T47D (cell line): ENCODE measurements at regions not wholly inside any gene's neighbourhood (a gene's known extent, or its start where the extent isn't known, plus 50 kb on each side); places are given as distances from the start of the nearest gene placed in this dataset.

Experiments
- DNase-seq, 2 experiments: peaks; one replicate each; pipeline versions ENCODE4 v3.0.0 to v3.0.0-alpha.2; 2011 to 2012; ENCODE audit warnings: low read depth in 1 of 2, low spot score in 1 of 2
- JUND ChIP-seq: IDR thresholded peaks from 2 replicates; pipeline ENCODE4 v1.6.1; 2012; ENCODE audit warnings: low read depth
- in situ Hi-C: cut with HindIII; loops from 2 replicates; pipeline ENCODE4 v1.10.0; 2016; ENCODE audit warnings: low sequenced_read_pairs, low pct_unique_long_range_greater_than_20kb

DNA sequence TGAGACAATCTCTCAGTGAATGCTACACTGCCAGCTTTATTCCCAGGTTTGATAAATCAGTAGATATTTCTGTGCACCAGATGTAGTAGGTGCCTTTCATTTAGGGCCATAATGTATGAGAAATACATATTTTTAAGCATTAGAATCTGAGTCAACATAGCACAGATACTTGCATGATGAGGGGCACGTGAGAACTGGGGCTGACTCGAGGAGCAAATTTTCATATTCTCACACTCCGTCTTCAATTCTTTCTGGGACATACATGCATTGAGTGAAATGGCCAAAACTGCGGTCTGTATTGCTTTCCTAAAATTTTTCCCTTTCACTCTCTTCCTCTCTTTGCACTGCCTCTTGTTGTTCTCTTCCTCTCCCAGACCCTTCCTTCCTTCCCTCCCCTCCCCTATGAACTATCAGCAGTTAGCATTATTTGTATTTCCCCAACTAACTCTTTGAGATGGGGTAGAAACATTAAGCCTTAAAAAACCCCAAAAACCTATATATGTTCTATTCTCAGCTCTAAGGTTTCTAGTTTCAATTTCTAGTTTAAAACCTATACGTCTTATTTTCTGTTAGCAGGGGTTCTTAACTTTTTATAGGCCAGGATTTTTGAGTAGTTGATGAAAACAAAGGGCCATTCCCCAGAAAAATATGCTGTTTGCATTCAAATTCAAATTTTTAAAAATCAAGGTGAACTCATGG is 289.1 kb downstream of the PTBP2 start:
- TF ChIP-seq JUND: no peak
- in situ Hi-C loops: no loop called here
- DNase-seq: no peak

DNA sequence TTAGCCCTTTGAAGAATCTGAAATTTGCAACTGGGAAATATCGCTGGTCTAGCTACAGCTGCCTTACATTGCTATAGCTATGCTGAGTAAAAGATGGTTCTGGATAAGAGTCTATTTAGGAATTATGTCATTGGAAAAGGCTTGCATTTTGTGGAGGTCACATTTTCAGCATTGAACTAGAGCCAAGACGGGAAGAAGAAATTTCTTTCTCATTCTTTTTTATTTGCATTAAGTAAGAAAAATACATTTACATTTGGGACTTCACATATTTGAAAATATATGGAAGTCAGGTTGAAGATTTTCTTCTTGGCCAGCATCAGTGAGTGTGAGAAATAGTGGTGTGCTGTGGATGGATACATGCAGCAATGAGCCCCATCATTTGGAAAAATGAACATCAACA is 291.6 kb downstream of the PTBP2 start:
- in situ Hi-C loops: no loop called here
- no peak for TF ChIP-seq JUND
- DNase-seq: no peak

DNA sequence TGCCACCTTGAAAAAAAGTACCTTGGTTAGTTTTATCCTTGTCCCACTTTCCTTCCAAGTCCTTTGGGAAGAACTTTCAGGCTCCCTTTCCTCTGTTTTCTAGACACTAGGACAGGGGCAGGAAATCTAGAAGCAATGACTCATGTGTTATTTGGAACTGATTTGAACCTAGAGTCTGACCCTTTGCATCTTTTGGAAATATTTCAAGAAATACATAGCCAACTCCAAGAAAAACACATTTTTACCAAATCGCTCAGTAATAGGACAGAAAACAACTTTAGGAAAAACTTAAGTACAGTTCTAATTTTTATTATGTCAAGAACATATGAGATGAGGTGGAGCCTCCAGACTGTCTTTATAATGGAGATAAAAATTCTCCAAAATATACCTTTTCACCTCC is 292.4 kb downstream of the PTBP2 start:
- in situ Hi-C loops: no loop called here
- TF ChIP-seq JUND: no peak
- DNase-seq: no peak

DNA sequence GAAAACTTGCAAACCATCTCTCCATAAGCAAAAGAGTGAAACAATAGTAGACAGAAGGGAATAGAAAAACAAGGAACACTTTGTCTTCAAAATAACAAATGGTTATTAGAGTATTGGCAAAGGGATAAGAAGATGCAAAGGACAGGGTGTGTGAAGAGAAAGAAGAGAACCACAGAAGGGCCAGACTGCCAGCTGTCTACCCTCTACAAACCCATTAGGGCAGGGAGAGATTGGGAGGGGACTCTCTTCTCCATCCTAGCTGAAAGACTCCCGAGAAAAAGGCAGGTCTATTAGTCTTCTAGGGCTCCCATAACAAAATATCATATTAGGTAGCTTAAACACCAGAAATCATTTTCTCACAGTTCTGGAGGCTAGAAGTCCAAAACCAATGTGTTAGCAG is 292.8 kb downstream of the PTBP2 start:
- in situ Hi-C loops: no loop called here
- no peak for TF ChIP-seq JUND
- no peak for DNase-seq

DNA sequence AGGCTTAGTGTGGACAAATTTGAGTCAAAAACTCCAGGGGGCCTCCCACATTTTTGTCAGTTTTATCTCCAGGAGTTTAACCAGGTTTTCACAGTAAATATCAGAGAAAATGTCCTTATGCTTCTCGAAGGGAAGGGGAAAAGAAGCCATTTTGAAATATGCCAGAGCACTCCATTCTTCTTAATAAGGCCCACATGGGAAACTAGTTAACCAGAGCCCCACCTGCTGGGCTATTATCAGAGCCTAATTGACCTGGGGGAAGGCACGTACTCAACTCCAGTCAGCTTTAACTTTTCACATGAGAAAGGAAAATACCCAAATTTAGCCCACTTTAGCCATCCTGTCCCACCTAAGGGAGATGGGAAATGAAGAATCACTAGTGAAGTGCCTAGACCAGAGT is 296.3 kb downstream of the PTBP2 start:
- DNase-seq: no peak
- in situ Hi-C loops: no loop called here
- TF ChIP-seq JUND: no peak
